ENCODE measurements at regions not wholly inside any gene's neighbourhood (a gene's known extent, or its start where the extent isn't known, plus 50 kb on each side); places are given as distances from the start of the nearest gene placed in this dataset.

GRCh38 chr1:177476676-177477075, 305.9 kb downstream of the BRINP2 start:
- no peak overlapping the region for H3K4me3 ChIP-seq (replicated peaks; ENCODE audit: low read depth, low read length)
- no peak for TF ChIP-seq CTCF (IDR thresholded peaks at IDR 0.05; ENCODE audit: low read depth, low read length, missing control alignments)
- DNase-seq (ENCODE audit: extremely low read depth, low read depth) = no peak

DNA sequence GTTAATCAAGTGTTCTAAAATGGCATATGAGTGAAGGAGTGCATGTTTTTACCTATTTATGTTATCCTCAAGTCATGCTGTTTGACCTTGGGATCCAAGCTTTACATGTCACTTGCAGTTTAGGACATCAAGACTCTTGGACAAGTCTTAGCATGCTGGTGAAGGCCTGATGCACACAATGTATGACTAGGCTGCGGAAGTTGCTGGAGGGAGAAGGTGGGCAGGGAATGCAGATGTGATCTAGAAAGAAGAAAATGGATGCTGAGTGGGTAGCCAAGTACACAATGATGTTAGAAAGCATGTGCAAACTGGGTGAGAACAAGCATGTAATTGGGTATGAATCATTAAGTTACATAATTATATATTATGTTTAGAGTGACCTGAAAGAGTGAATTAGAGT, 301.8 kb downstream of the BRINP2 start:
- no peak for TF ChIP-seq CTCF (IDR thresholded peaks at IDR 0.05; ENCODE audit: low read depth, low read length, missing control alignments)
- no peak for DNase-seq (ENCODE audit: extremely low read depth, low read depth)
- H3K4me3 ChIP-seq (replicated peaks; ENCODE audit: low read depth, low read length) = no peak overlapping the region

DNA sequence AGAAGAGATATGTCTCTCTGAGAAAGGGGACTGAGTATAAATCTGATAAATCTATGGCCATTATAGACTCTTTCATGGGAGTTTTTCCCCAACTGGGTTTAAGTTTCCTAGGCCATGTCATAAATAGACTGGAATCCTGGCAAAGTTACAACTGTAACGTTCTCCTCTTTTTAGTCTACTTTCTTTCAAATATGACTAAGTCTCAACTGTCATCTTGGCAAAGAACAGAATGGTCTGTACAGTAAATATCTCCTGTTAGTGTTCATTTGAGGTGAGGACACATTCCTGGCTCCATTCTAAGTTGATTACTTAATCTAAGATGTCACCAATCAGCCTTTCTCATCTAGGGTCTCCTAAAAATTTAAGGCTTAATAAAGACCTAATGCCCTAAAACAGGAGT, 300.5 kb downstream of the BRINP2 start:
- H3K4me3 ChIP-seq (replicated peaks; ENCODE audit: low read depth, low read length) = no peak overlapping the region
- DNase-seq (ENCODE audit: extremely low read depth, low read depth) = no peak
- TF ChIP-seq CTCF (IDR thresholded peaks at IDR 0.05; ENCODE audit: low read depth, low read length, missing control alignments) = no peak

DNA sequence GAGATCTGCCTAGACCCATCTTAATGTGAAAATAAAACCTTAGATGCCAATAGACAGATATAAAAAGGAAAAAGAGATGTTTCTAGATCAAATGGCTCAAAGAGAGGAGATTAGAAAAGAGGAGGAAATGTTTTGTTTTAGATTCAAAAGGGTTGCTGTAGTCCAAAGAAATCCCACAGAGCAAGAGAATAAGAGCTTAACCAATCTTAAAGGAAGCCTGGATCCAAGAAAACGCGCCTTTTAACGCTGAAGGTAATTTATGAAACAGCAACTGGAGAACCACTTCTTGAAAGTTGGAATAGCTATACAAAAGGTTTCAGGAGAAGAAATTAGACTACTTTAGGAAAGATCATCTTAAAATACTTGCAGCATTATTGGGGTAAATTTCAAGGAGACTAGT, 298.8 kb downstream of the BRINP2 start:
- DNase-seq (ENCODE audit: extremely low read depth, low read depth) = no peak
- no peak for TF ChIP-seq CTCF (IDR thresholded peaks at IDR 0.05; ENCODE audit: low read depth, low read length, missing control alignments)
- H3K4me3 ChIP-seq (replicated peaks; ENCODE audit: low read depth, low read length) = no peak overlapping the region

DNA sequence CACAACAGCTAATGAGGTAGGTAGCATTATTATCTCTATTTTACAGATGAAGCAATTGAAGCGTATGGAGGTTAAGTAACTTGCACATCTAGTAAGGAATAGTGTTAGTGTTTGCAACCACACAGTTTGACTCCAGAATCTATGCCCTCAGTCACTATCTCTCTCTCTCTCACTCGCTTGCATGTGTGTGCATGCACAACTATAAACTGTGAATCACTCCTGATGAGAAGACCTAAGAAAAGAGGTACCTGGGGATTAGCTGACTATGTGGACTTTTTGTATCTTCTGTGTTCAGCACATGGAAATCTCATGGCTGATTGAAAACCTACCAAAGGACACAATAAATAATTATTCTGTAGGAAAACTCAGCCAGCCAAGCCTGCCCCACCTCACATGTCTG, 295.5 kb downstream of the BRINP2 start:
- no peak for DNase-seq (ENCODE audit: extremely low read depth, low read depth)
- no peak for TF ChIP-seq CTCF (IDR thresholded peaks at IDR 0.05; ENCODE audit: low read depth, low read length, missing control alignments)
- H3K4me3 ChIP-seq (replicated peaks; ENCODE audit: low read depth, low read length) = no peak overlapping the region

GRCh38 chr1:177464686-177465085, 293.9 kb downstream of the BRINP2 start:
- DNase-seq (ENCODE audit: extremely low read depth, low read depth) = no peak
- TF ChIP-seq CTCF (IDR thresholded peaks at IDR 0.05; ENCODE audit: low read depth, low read length, missing control alignments) = no peak
- no peak overlapping the region for H3K4me3 ChIP-seq (replicated peaks; ENCODE audit: low read depth, low read length)

DNA sequence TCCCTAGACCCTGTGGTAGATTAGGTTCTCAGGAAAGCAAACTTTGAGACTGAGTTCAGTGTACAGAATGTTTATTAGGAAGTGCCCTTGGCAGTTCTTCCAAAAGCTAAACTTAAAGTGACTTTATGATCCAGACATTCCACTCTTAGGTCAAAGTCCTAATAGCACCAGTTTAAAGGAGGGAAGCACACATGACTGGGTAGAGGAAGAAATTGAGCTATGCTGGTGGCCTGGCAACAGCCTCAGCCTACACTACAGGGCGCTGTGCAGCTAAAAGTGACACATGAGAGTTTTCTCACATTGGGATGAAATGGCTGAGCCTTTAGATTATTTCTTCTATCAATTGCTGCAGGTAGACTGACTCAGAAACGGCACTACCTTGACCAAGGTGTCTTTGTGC, 280.4 kb downstream of the BRINP2 start:
- H3K4me3 ChIP-seq (replicated peaks; ENCODE audit: low read depth, low read length) = no peak overlapping the region
- no peak for DNase-seq (ENCODE audit: extremely low read depth, low read depth)
- TF ChIP-seq CTCF (IDR thresholded peaks at IDR 0.05; ENCODE audit: low read depth, low read length, missing control alignments) = no peak
